NCI-H510A (cell line): ENCODE measurements at regions not wholly inside any gene's neighbourhood (a gene's known extent, or its start where the extent isn't known, plus 50 kb on each side); places are given as distances from the start of the nearest gene placed in this dataset.
"Not testable (repeated sequence)": the region's sequence is repeated elsewhere in the genome, so short reads cannot be mapped to it uniquely, and the experiment has no call there.

Experiments
- DNase-seq: peaks from one replicate; lab custom pipeline; 2025; lab: John Stamatoyannopoulos, UW

GRCh38 chr12:97797473-97797872, 334.9 kb downstream of the RMST start:
- no peak for DNase-seq

- no peak for DNase-seq
These were observed 338.0 kb downstream of the RMST start for GRCh38 chr12:97800561-97800960.

GRCh38 chr12:97801471-97802059, 339.0 kb downstream of the RMST start:
- DNase-seq: no peak

GRCh38 chr12:97805146-97805545, 342.5 kb downstream of the RMST start:
- no peak for DNase-seq

- DNase-seq: no peak
These were observed 350.7 kb downstream of the RMST start for GRCh38 chr12:97813301-97813700.

- DNase-seq: no peak
These were observed 359.2 kb downstream of the RMST start for GRCh38 chr12:97821806-97822205.

- no peak for DNase-seq
These were observed 372.9 kb downstream of the RMST start for GRCh38 chr12:97835541-97835940.

GRCh38 chr12:97837401-97837800, 374.8 kb downstream of the RMST start:
- DNase-seq: no peak

GRCh38 chr12:97848051-97848450, 385.4 kb downstream of the RMST start:
- DNase-seq: no peak

GRCh38 chr12:97854477-97854876, 391.9 kb downstream of the RMST start:
- no peak for DNase-seq

- no peak for DNase-seq
These were observed 399.5 kb downstream of the RMST start for GRCh38 chr12:97862072-97862471.

GRCh38 chr12:97875064-97875463, 412.5 kb downstream of the RMST start:
- DNase-seq: no peak

GRCh38 chr12:97876780-97877179, 414.2 kb downstream of the RMST start:
- no peak for DNase-seq

- DNase-seq: no peak
These were observed 414.8 kb downstream of the RMST start for GRCh38 chr12:97877404-97877803.

- DNase-seq: no peak
These were observed 424.0 kb downstream of the RMST start for GRCh38 chr12:97886511-97887176.

GRCh38 chr12:97897881-97898280, 435.3 kb downstream of the RMST start:
- not testable (repeated sequence) for DNase-seq

GRCh38 chr12:97899529-97899928, 436.9 kb downstream of the RMST start:
- DNase-seq: no peak

GRCh38 chr12:97899956-97900355, 437.4 kb downstream of the RMST start:
- no peak for DNase-seq

- no peak for DNase-seq
These were observed 440.8 kb downstream of the RMST start for GRCh38 chr12:97903356-97903755.

GRCh38 chr12:97907504-97907903, 444.9 kb downstream of the RMST start:
- DNase-seq: no peak

- DNase-seq: no peak
These were observed 448.0 kb downstream of the RMST start for GRCh38 chr12:97910559-97910958.

GRCh38 chr12:97912943-97913342, 450.3 kb downstream of the RMST start:
- DNase-seq: no peak

GRCh38 chr12:97921979-97922722, 459.5 kb downstream of the RMST start:
- no peak for DNase-seq
